Osteocyte (in vitro differentiated cells): ENCODE measurements at regions not wholly inside any gene's neighbourhood (a gene's known extent, or its start where the extent isn't known, plus 50 kb on each side); places are given as distances from the start of the nearest gene placed in this dataset.

Experiments used
- DNase-seq: peaks from one replicate; pipeline ENCODE4 v3.0.0; 2021; ENCODE audit warnings: mixed read lengths; ENCODE audit not compliant: unreplicated experiment; ENCODE audit errors: extremely low spot score
- H3K27ac Mint-ChIP-seq: one replicate; pipeline ENCODE4 v1.8.0; 2021; ENCODE audit warnings: mild to moderate bottlenecking, mixed read lengths; ENCODE audit not compliant: unreplicated experiment
- H3K27me3 Mint-ChIP-seq: one replicate; pipeline ENCODE4 v1.8.0; 2021; ENCODE audit warnings: mixed read lengths; ENCODE audit not compliant: unreplicated experiment
- H3K36me3 Mint-ChIP-seq: one replicate; pipeline ENCODE4 v1.8.0; 2021; ENCODE audit warnings: mixed read lengths; ENCODE audit not compliant: unreplicated experiment
- H3K4me1 Mint-ChIP-seq: one replicate; pipeline ENCODE4 v1.8.0; 2021; ENCODE audit warnings: mixed read lengths; ENCODE audit not compliant: unreplicated experiment
- H3K4me3 Mint-ChIP-seq: one replicate; pipeline ENCODE4 v1.8.0; 2021; ENCODE audit warnings: mild to moderate bottlenecking, moderate library complexity, mixed read lengths; ENCODE audit not compliant: unreplicated experiment
- H3K9me3 Mint-ChIP-seq: one replicate; pipeline ENCODE4 v1.8.0; 2021; ENCODE audit warnings: mixed read lengths; ENCODE audit not compliant: unreplicated experiment
- CTCF ChIP-seq: fragments of 200-600 bp; sonication (generic); IDR thresholded peaks from 2 replicates; pipeline ENCODE4 v1.5.0; 2021; ENCODE audit warnings: antibody characterized with exemption, mild to moderate bottlenecking, moderate library complexity

GRCh38 chr1:98299861-98300260, 361.7 kb upstream of the SNX7 start:
- Mint-ChIP-seq H3K9me3 (no peaks in the 10 kb centered on the region), H3K4me1 (peaks cover 12% of the 10 kb centered on the region), H3K4me3 (no peak overlapping the region), H3K36me3 (peaks cover 3% of the 10 kb centered on the region), H3K27me3 (no peaks in the 10 kb centered on the region), H3K27ac (no peak overlapping the region)
- no peak for DNase-seq
- TF ChIP-seq CTCF = no peak

- Mint-ChIP-seq H3K27ac (no peak overlapping the region), H3K4me1 (peaks cover 12% of the 10 kb centered on the region), H3K9me3 (no peaks in the 10 kb centered on the region), H3K27me3 (no peaks in the 10 kb centered on the region), H3K4me3 (no peak overlapping the region), H3K36me3 (peaks cover 3% of the 10 kb centered on the region)
- DNase-seq = no peak
- no peak for TF ChIP-seq CTCF
Measured at GRCh38 chr1:98299313-98299712, 362.2 kb upstream of the SNX7 start.

- peaks cover 12% of the 10 kb centered on the region for H3K4me1 Mint-ChIP-seq
- no peak overlapping the region for H3K4me3 Mint-ChIP-seq
- DNase-seq = no peak
- H3K9me3 Mint-ChIP-seq = no peaks in the 10 kb centered on the region
- peaks cover 3% of the 10 kb centered on the region for H3K36me3 Mint-ChIP-seq
- TF ChIP-seq CTCF = no peak
- H3K27me3 Mint-ChIP-seq = no peaks in the 10 kb centered on the region
- no peak overlapping the region for H3K27ac Mint-ChIP-seq
Measured at GRCh38 chr1:98298319-98298718, 363.2 kb upstream of the SNX7 start.

- Mint-ChIP-seq H3K4me3 (no peak overlapping the region), H3K36me3 (no peaks in the 10 kb centered on the region), H3K27ac (no peak overlapping the region), H3K4me1 (peaks cover 12% of the 10 kb centered on the region), H3K27me3 (no peaks in the 10 kb centered on the region), H3K9me3 (no peaks in the 10 kb centered on the region)
- TF ChIP-seq CTCF = no peak
- no peak for DNase-seq
Measured at GRCh38 chr1:98296681-98297080, 364.8 kb upstream of the SNX7 start.

- Mint-ChIP-seq H3K36me3 (peaks cover 4% of the 10 kb centered on the region), H3K4me3 (no peak overlapping the region), H3K27ac (no peak overlapping the region), H3K27me3 (no peaks in the 10 kb centered on the region), H3K9me3 (peaks cover 11% of the 10 kb centered on the region), H3K4me1 (peaks cover 19% of the 10 kb centered on the region)
- DNase-seq = no peak
- TF ChIP-seq CTCF = no peak
Measured at GRCh38 chr1:98294127-98294526, 367.4 kb upstream of the SNX7 start.
